ENCODE measurements at regions not wholly inside any gene's neighbourhood (a gene's known extent, or its start where the extent isn't known, plus 50 kb on each side); places are given as distances from the start of the nearest gene placed in this dataset.

- Mint-ChIP-seq H3K36me3 (ENCODE audit: low read depth) (no peaks in the 10 kb centered on the region), H3K4me1 (ENCODE audit: low read depth) (no peaks in the 10 kb centered on the region), H3K4me3 (no peak overlapping the region), H3K27ac (no peak overlapping the region), H3K9me3 (no peaks in the 10 kb centered on the region), H3K27me3 (peaks cover 21% of the 10 kb centered on the region)
- ChIA-PET POLR2A (no interaction called here), CTCF (no interaction called here)
- intact Hi-C loops (cut with micrococcal nuclease) = no loop called here
- DNase-seq (no peak), ATAC-seq (no peak)
- TF ChIP-seq CTCF (IDR thresholded peaks at IDR 0.05) = no peak
Measured at GRCh38 chr7:133140994-133141595, 59.2 kb upstream of the CHCHD3 start.

GRCh38 chr7:133150760-133151159 lies 68.9 kb upstream of the CHCHD3 start:
- Mint-ChIP-seq H3K4me1 (ENCODE audit: low read depth) (no peaks in the 10 kb centered on the region), H3K4me3 (no peak overlapping the region), H3K36me3 (ENCODE audit: low read depth) (no peaks in the 10 kb centered on the region), H3K27me3 (peaks cover 18% of the 10 kb centered on the region), H3K27ac (no peak overlapping the region), H3K9me3 (peaks cover 5% of the 10 kb centered on the region)
- CTCF ChIA-PET = no interaction called here
- no peak for ATAC-seq
- DNase-seq = no peak
- intact Hi-C loops (cut with micrococcal nuclease) = no loop called here
- no peak for TF ChIP-seq CTCF (IDR thresholded peaks at IDR 0.05)
- POLR2A ChIA-PET = no interaction called here

GRCh38 chr7:133152875-133153274 lies 71.0 kb upstream of the CHCHD3 start:
- no peak for TF ChIP-seq CTCF (IDR thresholded peaks at IDR 0.05)
- ChIA-PET CTCF (no interaction called here), POLR2A (interaction anchor here (0.5 kb wide), 1 partner anchor 540 kb away, joined by 3 read pairs; no protein-coding TSS in a partner anchor)
- no peaks in the 10 kb centered on the region for H3K36me3 Mint-ChIP-seq (ENCODE audit: low read depth)
- intact Hi-C loops (cut with micrococcal nuclease) = no loop called here
- no peak overlapping the region for H3K27ac Mint-ChIP-seq
- H3K4me1 Mint-ChIP-seq (ENCODE audit: low read depth) = no peaks in the 10 kb centered on the region
- no peak for DNase-seq
- H3K9me3 Mint-ChIP-seq = peaks cover 6% of the 10 kb centered on the region
- no peak for ATAC-seq
- H3K4me3 Mint-ChIP-seq = no peak overlapping the region
- peaks cover 6% of the 10 kb centered on the region for H3K27me3 Mint-ChIP-seq

- no peaks in the 10 kb centered on the region for H3K36me3 Mint-ChIP-seq (ENCODE audit: low read depth)
- no peaks in the 10 kb centered on the region for H3K4me1 Mint-ChIP-seq (ENCODE audit: low read depth)
- CTCF ChIA-PET = interaction anchor here (0.7 kb wide), 1 partner anchor 12 kb away, joined by 3 read pairs; no protein-coding TSS in a partner anchor
- H3K4me3 Mint-ChIP-seq = no peak overlapping the region
- H3K9me3 Mint-ChIP-seq = peaks cover 6% of the 10 kb centered on the region
- POLR2A ChIA-PET = no interaction called here
- H3K27ac Mint-ChIP-seq = no peak overlapping the region
- no peak for TF ChIP-seq CTCF (IDR thresholded peaks at IDR 0.05)
- DNase-seq (no peak), ATAC-seq (no peak)
- intact Hi-C loops (cut with micrococcal nuclease) = no loop called here
- peaks cover 2% of the 10 kb centered on the region for H3K27me3 Mint-ChIP-seq
Measured at GRCh38 chr7:133155146-133155545, 73.3 kb upstream of the CHCHD3 start.

- Mint-ChIP-seq H3K36me3 (ENCODE audit: low read depth) (no peaks in the 10 kb centered on the region), H3K27me3 (peaks cover 2% of the 10 kb centered on the region), H3K4me1 (ENCODE audit: low read depth) (no peaks in the 10 kb centered on the region), H3K4me3 (no peak overlapping the region), H3K9me3 (peaks cover 6% of the 10 kb centered on the region), H3K27ac (no peak overlapping the region)
- DNase-seq (no peak), ATAC-seq (no peak)
- CTCF ChIA-PET = no interaction called here
- no peak for TF ChIP-seq CTCF (IDR thresholded peaks at IDR 0.05)
- intact Hi-C loops (cut with micrococcal nuclease) = no loop called here
- POLR2A ChIA-PET = no interaction called here
Measured at GRCh38 chr7:133155642-133156041, 73.8 kb upstream of the CHCHD3 start.

Data from activated CD8-positive, alpha-beta T cell treated with anti-CD3 and anti-CD28 coated beads for 36 hours (primary cell).